Kasumi-1 (cell line): ENCODE measurements at regions not wholly inside any gene's neighbourhood (a gene's known extent, or its start where the extent isn't known, plus 50 kb on each side); places are given as distances from the start of the nearest gene placed in this dataset.

Experiments used
- DNase-seq, 2 experiments: peaks; one replicate each; lab custom pipeline; 2025; lab: John Stamatoyannopoulos, UW

DNA sequence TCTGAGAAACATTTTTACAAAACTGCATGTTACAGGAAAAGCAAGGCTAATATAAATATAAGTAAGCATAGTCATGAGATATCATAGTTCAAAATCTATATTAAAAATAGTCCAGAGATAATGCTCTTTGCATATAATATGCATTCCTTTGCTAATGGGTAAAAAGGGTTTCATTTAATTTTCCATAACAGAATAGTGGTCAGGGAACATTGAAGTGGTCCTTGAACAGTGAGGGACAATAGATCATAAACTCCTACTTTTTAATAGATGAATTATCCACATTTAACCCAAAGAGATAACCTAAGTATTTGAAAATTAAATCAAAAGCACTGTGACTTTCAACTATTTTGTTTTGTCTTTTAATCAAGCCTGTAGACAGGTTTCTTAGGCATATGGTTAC, 243.1 kb upstream of the ADGRB3 start:
- DNase-seq, result no peak

DNA sequence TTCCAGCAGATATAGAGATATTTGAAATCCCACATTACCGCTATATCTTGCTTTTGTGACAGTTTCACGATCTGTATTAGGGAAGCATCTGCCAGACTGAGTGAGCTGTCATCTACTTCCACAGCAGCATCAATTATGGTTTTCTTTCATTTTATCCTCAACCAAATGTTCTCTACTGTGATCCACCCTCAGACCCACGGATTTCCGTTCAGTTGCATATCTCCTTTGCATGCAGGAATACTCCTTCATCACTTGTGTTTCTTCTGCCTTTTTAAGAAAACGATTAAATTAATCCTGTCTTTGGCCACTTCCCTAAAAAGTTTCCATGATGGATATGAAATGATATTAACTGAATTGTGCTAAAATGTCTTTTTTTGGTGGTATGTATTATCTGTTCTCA, 262.1 kb upstream of the ADGRB3 start:
- no peak for DNase-seq

DNA sequence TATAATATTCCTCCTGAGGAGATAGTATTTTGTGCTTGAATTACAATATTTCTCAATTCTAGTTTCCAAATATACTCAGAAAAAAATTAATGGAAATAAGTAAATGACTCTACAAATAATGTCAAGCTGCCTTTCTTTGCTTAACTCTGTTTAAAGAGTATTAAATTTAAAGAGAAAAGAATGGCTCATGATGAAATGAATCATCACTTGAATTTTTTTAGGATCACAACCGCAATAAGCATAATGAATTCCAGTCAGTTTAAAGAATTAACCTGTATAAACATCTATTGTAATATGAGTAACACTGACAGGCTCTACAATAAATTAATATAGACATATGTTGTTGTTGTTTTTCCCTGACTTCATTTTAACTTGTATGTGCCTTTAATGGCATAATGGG, 266.2 kb upstream of the ADGRB3 start:
- DNase-seq, result no peak

DNA sequence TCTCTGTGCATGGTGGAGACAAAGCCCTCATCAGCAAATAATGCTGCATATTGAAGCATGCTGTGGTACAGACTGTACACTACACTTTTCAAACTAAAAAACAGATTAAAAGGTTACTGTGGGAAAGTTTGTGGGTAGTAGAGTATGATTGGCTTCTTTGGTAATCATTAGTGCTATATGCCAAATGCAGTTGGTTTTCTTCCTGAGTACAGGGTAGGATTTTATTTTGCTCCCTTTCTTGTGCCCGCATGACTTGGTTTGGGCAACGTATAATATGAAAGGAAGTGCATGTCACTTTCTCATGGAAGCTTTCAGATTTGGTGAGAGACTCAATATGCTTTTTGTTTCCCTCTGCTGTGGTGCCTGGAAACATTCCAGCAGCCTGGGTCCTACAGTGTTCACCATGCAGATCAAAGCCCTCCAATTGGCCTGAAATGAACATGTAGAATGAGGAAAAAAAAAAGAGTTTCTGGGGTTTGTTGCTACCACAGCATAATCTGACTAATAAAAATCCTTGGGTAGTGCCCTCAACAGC, 270.7 kb upstream of the ADGRB3 start:
- DNase-seq, result no peak

DNA sequence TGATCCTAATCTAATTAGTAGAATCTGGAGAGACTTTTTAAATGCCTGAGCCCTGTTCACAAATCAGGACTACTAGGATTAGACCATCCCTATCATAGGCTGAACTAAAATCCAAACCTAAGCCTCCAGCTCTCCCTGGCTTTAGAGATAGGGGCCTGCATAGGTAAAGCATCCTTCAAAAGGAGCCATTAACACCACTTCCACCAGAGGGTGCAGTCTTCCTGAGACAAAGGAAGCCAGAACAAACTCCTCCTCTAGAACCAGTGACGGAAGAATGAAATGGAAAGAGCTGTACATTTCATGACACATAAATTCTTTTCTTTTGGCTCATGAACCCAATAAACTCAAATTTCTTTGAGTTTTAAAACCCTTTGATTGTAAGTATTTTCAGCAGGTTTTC, 291.2 kb upstream of the ADGRB3 start:
- peak; percentile 76 to 80 for DNase-seq

DNA sequence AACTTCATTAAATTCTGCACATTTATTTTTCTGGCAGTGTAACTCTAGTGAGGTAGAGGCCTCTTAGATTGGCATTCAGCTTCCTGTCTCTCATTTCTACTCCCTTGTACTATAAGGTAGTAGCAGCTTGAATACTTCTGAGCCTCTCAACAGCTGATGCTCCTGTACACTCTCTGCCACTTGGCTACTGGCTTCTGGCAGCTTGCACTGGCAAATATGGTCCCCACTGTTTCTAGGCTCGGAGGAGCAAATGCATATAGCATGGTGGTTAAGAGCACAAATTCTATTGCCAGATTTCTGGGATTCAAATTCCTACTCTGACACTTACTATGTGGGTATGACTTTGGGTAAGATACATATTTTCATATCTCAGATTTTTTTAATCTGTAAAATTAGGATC, 292.8 kb upstream of the ADGRB3 start:
- DNase-seq, result no peak

DNA sequence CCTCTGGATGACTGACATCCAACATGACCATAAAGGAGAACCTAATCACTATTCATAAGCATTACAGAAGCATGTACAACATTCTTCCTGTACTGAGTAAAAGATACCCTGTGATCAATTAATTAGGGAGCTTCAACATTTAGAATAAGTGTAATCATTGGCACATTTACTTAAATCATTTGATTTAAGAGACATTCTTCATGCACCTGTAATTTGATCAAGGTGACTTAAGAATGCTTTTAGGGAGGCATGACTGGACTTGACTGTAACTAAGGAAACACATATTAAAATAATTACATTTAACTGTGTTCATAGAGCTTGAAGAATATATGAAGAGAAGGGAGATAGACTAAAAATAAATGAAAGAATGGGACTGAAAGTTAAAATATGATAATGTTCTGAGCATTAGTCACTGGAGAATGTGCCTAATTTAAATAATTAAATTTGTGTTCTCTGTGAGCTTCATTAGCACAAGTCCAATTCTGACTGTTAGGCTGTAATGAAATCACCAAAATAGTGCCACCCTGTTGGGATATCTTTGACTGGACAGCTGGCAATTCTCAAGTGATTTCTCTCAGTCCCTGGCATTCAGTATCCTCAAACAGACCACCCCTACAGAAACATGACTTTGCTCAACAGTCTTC, 295.5 kb upstream of the ADGRB3 start:
- no peak for DNase-seq

DNA sequence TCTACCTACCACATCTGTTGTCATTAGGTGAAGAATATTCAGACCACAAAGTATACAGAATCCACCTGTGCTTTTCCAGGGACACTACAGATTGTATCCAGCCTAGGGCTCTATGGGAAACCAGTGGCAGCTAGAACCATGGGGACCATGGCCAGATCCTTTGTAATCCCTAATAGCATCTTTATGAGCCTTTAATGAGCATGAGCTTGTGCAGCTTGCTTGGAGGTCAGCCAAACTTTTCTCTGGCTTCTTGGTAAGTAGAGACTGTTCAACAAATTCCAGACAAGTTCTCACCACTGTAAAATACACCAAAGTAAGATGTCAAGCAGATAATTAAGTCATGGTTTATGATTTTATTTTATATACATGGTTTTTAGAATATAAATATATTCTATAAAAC, 301.6 kb upstream of the ADGRB3 start:
- no peak for DNase-seq

DNA sequence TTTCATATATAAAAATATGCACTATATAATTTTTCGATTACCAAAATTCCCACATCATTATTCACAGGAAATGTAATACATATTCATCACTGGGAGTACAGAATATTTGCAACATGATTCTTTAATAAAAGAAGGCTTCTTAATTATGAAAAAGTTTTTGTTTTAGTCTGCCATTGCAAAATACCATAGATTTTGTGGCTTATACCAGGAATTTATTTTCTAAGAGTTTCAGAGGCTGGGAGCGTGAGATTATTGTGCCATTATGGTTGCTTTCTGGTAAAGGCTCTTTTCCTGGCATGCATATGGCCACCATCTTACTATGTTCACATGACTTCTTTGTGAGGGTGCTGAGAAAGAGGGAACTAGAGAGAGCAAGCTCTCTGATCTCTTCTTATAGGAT, 306.9 kb upstream of the ADGRB3 start:
- no peak for DNase-seq

DNA sequence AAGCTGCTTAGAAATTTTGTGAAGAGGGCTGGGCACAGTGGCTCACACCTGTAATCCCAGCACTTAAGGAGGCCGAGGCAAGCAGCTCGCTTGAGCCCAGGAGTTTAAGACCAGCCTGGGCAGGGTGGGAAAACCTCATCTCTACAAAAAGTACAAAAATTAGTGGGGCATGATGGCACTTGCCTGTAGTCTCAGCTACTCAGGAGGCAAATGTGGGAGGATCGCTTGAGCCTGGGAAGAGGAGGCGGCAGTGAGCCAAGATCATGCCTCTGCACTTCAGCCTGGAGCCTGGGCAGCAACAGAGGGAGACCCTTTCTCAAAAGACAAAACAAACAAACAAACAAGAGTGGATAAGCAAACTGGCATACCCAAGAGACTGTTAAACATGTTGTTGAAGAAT, 308.3 kb upstream of the ADGRB3 start:
- DNase-seq, result no peak

DNA sequence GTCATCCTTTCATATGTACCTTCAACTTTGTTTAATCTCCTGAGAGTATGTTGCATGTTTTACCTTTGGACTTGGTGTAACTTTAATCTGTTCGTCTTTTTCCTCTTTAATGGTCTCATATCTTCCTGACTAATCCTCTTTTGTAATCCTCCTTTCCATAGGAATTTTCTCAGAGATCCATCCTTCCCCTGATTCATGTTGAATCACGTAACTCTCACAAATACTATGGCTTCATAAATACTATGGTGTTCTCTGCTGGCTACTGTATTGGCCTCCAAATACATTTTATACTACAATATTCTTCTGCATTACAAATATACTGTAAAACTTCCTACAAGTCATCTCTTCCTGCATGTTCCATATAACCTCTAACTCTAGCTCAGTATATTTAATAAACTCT, 317.7 kb upstream of the ADGRB3 start:
- no peak for DNase-seq

DNA sequence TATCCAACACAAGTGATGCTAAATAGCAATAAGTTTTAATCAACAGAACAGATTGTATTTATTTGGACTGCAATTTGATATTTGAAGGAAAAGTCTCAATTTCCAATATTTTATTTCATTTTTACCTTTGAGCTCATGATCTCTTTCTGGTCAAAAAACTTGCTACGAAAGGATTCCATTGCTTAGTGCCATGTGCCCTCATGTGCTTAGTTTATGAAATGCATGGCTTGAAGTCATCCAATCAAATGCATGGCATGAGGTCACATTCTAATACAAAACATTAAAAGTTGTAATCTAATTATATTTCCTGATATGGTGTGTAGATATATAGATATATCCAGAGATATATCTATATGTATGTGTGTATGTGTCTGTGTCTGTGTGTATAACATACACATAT, 321.2 kb upstream of the ADGRB3 start:
- peak; percentile 12 to 26 for DNase-seq

DNA sequence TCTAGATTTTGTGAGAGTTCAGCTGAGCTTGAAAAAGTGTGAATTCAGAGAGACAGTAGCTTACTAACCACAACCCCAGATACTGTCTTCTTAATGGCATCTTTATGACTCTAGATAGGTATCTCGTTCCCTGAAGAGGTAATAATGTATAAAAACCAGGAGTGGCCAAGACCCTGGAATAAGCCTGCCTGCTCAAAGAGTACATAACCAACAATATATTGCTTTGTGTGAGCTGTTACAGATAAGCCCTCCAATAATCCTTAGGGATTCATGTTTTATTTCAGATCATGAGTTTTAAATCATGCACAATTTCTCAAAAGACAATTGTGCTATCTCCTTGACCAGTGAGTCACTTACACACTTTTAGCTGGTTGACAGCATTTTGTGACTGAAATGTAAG, 327.8 kb upstream of the ADGRB3 start:
- no peak for DNase-seq

DNA sequence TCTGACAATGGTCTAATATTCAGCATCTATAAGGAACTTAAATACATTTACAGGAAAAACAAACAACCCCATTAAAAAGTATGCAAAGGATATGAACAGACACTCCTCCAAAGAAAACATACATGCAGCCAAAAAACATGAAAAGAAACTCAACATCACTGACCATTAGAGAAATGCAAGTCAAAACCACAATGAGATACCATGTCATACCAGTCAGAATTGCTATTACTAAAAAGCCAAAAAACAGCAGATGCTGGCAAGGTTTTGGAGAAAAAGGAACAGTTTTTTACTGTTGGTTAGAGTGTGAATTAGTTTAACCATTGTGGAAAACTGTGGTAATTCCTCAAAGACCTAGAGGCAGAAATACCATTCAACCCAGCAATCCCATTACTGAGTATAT, 339.0 kb upstream of the ADGRB3 start:
- no peak for DNase-seq

DNA sequence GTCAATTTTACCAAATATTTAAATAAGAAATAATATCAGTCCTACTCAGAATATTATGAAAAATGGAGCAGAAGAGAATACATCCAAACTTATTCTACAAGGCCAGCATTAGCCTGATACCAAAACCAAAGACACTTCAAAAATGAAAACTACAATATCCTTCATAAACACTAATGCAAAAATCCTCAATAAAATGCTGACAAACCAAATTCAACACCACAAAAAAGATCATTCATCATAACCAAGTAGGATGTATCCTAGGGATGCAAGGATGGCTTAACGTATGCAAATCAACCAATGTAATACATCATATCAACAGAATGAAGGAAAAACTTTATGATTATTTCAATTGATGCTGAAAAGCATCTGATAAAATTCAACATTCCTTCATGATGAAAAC, 352.4 kb upstream of the ADGRB3 start:
- no peak for DNase-seq

DNA sequence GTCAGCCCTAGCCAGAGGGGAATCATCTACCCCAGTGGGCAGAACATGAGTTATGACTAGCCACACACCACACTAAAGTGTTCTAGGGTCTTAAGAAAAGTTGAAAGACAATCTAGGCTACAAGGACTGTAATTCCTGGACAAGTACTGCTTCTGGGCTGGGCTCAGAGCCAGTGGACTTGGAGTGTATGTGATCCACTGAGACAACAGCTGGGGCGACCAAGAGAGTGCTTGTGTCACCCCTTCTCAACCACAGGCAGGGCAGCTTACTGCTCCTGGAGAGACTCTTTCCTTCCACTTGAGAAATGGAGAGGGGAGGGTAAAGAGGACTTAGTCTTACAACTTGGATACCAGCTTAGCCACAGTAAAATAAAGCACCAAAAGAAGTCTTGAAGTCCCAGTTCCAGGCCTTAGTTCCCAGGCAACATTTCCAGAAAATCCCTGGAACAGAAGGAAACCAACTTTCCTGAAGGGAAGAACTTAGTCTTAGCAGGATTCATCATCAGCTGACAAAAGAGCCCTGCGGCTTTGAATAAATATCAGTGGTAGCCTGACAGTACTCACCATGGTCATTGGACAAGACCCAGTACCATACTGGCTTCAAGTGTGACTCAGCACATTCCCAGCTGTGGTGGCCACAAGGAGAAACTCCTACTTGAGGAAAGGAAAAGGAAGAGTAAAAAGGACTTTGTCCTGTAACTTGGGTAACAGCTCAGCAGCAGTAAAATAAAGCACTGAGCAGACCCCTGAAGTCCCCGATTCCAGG, 355.1 kb upstream of the ADGRB3 start:
- DNase-seq, result no peak

DNA sequence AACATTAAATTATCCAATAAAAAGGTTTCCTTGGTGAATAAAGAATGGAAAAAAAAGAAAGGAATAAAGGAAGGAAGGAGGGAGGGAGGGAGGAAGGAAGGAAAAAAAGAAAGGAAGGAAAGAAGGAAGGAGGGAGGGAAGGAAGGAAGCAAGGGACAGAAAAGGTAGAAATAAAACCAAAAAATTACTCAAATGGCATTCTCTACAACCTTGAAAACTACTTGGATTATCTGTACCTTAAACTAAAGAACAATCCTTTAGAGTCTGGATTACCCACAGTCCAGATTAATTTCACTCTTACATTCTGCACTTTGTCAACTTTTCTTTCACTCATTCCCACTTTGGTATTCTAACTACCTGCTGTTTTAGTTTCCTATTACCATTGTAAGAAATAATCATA, 361.8 kb upstream of the ADGRB3 start:
- DNase-seq, result no peak

DNA sequence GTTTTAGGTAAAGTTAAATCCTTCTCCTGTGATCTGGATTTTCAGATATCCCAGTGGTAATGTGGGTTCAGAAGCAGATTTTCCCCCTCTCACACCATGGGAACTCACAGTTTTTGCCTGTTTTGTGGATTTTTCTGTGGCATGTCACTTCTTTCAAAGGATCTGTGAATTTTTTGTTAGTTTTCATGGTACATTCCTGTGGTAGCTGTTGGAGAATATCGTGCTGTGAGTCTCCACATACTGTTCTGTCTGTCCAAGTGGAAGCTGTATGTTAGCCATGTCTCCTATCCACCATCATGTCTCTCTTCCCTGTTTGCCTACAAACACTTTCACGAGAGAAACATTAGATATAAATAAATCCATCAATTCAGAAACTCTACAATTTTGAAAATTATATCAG, 378.7 kb upstream of the ADGRB3 start:
- DNase-seq, result no peak

DNA sequence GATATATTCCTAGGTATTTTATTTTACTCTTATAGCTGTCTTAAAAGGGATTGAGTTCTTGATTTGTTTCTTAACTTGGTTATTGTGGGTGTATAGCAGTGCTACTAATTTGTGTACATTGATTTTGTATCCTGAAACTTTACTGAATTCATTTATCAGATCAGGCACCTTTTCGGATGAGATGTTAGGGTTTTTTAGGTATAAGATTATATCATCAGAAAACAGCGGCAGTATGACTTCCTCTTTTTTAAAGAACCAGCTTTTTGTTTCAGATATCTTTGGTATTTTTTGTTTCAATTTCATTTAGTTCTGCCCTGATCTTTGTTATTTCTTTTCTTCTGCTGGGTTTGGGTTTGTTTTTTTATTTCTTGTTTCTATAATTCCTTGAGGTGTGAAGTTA, 382.4 kb upstream of the ADGRB3 start:
- DNase-seq, result peak in 1 of 2 experiments; percentile 18

DNA sequence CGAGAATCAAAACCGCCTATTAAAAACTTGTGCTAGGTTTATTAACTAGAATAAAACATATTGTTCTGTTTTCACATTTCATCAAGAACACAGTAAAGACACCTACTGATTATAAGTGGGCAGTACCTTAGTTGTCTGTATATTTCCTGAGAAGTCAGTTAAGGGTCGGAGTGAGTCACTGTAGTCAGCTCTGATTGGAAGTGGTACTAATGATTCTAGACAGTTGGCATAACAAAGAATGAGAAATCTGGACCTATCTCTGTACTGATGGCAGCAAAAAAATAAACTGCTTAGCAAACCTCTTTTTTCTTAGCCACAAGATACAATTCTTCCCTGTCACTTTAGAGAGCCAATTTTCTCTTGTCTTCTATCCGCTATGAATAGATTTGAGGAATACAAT, 387.3 kb upstream of the ADGRB3 start:
- DNase-seq, result no peak

DNA sequence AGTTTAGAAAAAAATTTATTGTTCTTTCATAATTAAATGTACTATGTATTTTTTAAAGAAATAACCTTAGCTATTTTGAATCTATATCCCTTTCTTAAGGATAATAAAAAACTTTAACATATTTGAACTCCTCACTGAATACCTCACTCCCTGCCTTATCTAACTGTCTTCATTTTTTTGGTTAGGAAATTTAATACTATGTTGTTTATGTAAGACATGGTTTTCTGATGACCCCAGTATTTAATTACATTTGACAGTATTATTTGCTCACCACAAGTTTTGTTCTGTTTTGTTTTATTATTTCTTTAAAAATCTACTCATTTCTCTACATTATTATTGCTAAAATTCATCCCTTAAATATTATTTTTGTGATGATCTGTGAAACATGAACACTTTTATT, 394.4 kb upstream of the ADGRB3 start:
- no peak for DNase-seq

DNA sequence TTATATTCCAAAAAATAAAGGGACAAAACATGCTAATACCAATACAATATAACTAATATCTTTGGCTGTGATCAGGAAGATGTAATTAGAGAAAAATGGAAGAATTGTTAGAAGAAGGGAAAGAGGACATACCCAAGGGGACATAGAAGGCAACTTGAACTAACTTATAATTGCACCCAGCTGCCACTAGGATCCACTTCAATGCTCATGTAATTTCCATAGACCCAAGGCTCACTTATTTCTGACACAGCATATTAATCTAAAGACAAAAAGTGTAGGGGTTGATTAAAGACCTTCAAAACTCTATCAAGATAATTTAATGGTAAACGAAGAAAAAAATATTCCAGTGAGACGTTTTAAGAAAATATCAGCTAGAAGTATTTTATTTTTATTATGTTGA, 396.0 kb upstream of the ADGRB3 start:
- DNase-seq, result no peak

DNA sequence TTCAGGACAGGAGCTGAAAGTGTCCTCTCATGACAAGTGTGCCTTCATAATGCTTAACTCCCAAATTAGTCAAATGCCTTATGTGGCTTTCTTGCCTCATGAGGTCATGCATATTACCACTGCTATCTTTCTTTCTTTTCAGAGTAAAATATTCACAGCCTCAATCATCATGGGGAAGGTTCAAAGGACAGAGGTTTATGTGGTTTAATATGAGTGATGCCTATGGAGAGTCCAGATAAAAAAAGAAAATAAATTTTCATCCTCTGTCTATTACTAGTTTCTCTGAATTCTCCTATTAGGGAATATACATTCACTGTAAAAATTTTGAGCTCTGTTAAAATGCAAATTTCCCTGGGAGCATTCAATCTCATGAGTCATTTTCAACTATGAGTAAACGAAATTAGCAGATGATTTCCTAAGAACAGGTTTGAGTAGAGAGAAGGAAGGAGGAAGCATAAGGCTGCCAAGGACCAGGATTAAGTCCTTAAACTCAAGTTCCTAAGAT, 396.9 kb upstream of the ADGRB3 start:
- no peak for DNase-seq

DNA sequence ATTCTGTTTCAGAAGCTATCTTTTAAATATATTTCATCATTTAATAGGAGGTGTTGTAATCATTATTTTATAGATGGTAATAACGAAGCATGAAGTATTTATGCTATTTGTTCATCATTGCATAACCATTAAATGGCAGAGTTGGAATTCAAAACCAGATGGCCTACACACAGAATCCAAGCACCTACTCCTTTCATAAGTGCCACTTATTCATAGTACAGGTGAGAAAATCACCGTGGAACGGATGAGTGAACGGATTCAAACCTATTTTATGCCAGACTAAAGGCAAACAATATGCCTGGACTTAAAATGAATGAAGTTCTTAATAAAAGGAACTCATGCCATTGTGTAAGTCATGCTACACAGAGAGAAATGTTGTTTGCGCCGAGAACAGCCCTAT, 397.9 kb upstream of the ADGRB3 start:
- no peak for DNase-seq
